HG03025 (cell line): ENCODE measurements at regions not wholly inside any gene's neighbourhood (a gene's known extent, or its start where the extent isn't known, plus 50 kb on each side); places are given as distances from the start of the nearest gene placed in this dataset.
"Not testable (repeated sequence)": the region's sequence is repeated elsewhere in the genome, so short reads cannot be mapped to it uniquely, and the experiment has no call there.

Experiments
- ATAC-seq: cut with Tn5 transposase; IDR thresholded peaks from one replicate; pipeline ENCODE4 v1.9.1; 2021; ENCODE audit warnings: mild to moderate bottlenecking, moderate library complexity; ENCODE audit not compliant: unreplicated experiment, low FRiP score

- not testable (repeated sequence) for ATAC-seq
Observed at GRCh38 chr15:44847555-44847954, 108.9 kb upstream of the TERB2 start.

- ATAC-seq, result not testable (repeated sequence)
Observed at GRCh38 chr15:44848859-44849258, 107.6 kb upstream of the TERB2 start.

GRCh38 chr15:44849701-44850403, 106.6 kb upstream of the TERB2 start:
- not testable (repeated sequence) for ATAC-seq

GRCh38 chr15:44853304-44853950, 103.1 kb upstream of the TERB2 start:
- not testable (repeated sequence) for ATAC-seq

- ATAC-seq, result not testable (repeated sequence)
Observed at GRCh38 chr15:44854696-44855095, 101.8 kb upstream of the TERB2 start.

- not testable (repeated sequence) for ATAC-seq
Observed at GRCh38 chr15:44856284-44856683, 100.2 kb upstream of the TERB2 start.

- ATAC-seq, result not testable (repeated sequence)
Observed at GRCh38 chr15:44857164-44857710, 99.2 kb upstream of the TERB2 start.

GRCh38 chr15:44859088-44859487, 97.4 kb upstream of the TERB2 start:
- not testable (repeated sequence) for ATAC-seq

GRCh38 chr15:44860168-44860567, 96.3 kb upstream of the TERB2 start:
- not testable (repeated sequence) for ATAC-seq

- no peak for ATAC-seq
Observed at GRCh38 chr15:44861439-44861910, 95.0 kb upstream of the TERB2 start.

- ATAC-seq, result no peak
Observed at GRCh38 chr15:44861917-44862316, 94.6 kb upstream of the TERB2 start.

- not testable (repeated sequence) for ATAC-seq
Observed at GRCh38 chr15:44862866-44863265, 93.6 kb upstream of the TERB2 start.

GRCh38 chr15:44868100-44868499, 88.4 kb upstream of the TERB2 start:
- ATAC-seq, result not testable (repeated sequence)

GRCh38 chr15:44870125-44870524, 86.4 kb upstream of the TERB2 start:
- ATAC-seq, result not testable (repeated sequence)

- ATAC-seq, result no peak
Observed at GRCh38 chr15:44873103-44873502, 83.4 kb upstream of the TERB2 start.

- no peak for ATAC-seq
Observed at GRCh38 chr15:44879066-44879465, 77.4 kb upstream of the TERB2 start.

GRCh38 chr15:44882499-44882968, 74.0 kb upstream of the TERB2 start:
- ATAC-seq, result peak; percentile 45

GRCh38 chr15:44883199-44883877, 73.1 kb upstream of the TERB2 start:
- no peak for ATAC-seq

GRCh38 chr15:44898890-44899651, 57.4 kb upstream of the TERB2 start:
- ATAC-seq, result not testable (repeated sequence)

GRCh38 chr15:44899775-44900174, 56.7 kb upstream of the TERB2 start:
- ATAC-seq, result not testable (repeated sequence)
